ENCODE measurements at regions not wholly inside any gene's neighbourhood (a gene's known extent, or its start where the extent isn't known, plus 50 kb on each side); places are given as distances from the start of the nearest gene placed in this dataset.

DNA sequence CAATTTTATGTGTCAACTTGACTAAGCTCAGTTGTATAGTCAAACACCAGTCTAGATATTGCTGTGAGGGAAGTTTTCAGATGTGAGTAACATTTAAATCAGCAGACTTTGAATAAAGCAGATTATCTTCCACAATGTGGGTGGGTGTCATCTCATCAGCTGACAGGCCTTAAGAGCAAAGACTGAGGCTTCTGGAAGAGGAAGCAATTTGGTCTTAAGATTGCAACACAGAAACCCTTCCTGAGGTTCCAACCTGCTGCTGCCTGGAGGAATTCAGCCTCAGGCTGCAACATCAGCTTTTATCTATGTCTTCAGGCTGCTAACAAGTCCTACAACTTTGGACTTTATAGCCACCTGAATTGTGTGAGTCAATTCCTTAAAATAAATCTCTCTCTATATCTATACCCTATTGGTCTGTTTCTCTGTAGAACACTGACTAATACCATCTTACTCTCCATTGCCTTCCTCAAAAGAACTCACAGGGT lies 277.2 kb upstream of the PLET1 start:
- H2AFZ ChIP-seq (ENCODE audit: low read depth, low read length) = no peak overlapping the region
- no peaks in the 10 kb centered on the region for H3K4me1 ChIP-seq (ENCODE audit: control insufficient read depth, extremely low read depth, insufficient read depth, low read length)
- no peak overlapping the region for H3K4me2 ChIP-seq (ENCODE audit: insufficient read depth, low read length)
- no peaks in the 10 kb centered on the region for H3K36me3 ChIP-seq (ENCODE audit: control insufficient read depth in 2 of 2, extremely low read depth in 1 of 2, insufficient read depth in 2 of 2, low read length in 2 of 2)
- intact Hi-C loops (cut with micrococcal nuclease) (no loop called here), dilution Hi-C loops (cut with MboI; ENCODE audit: extremely low pct_ligation_motif_present, low sequenced_read_pairs) (no loop called here)
- no peak overlapping the region for H3K4me3 ChIP-seq (replicated peaks in 1 of 3; ENCODE audit: insufficient read depth in 1 of 3, low read depth in 1 of 3, low read length in 3 of 3)
- no peaks in the 10 kb centered on the region for H3K79me2 ChIP-seq (ENCODE audit: control insufficient read depth, insufficient read depth, low read length)
- no peaks in the 10 kb centered on the region for H3K9me3 ChIP-seq (replicated peaks; ENCODE audit: control insufficient read depth, insufficient read depth, low read length)
- no TSS peak for BruUV-seq (replicated peaks)
- FAIRE-seq = no peak
- H3K9me1 ChIP-seq (replicated peaks; ENCODE audit: control insufficient read depth, extremely low read depth, insufficient read depth, low read length) = no peaks in the 10 kb centered on the region
- H3K9ac ChIP-seq (replicated peaks; ENCODE audit: extremely low read depth, insufficient read depth, low read length) = no peak overlapping the region
- no peaks in the 10 kb centered on the region for H4K20me1 ChIP-seq (replicated peaks; ENCODE audit: control insufficient read depth, extremely low read depth, insufficient read depth, low read length)
- H3K27ac ChIP-seq (ENCODE audit: insufficient read depth, low read depth, low read length) = no peak overlapping the region
- POLR2A ChIA-PET = interaction anchor here (0.6 kb wide), 1 partner anchor 89 kb away, joined by 4 read pairs; no protein-coding TSS in a partner anchor
- CTCF ChIA-PET = interaction anchor here (0.5 to 1.4 kb wide), 2 partner anchors 15 to 43 kb away, joined by 3 read pairs; no protein-coding TSS in a partner anchor
- no peaks in the 10 kb centered on the region for H3K27me3 ChIP-seq (ENCODE audit: control insufficient read depth in 2 of 2, insufficient read depth in 2 of 2, low read length in 2 of 2)
- TF ChIP-seq POLR2A (IDR thresholded peaks at IDR 0.05; ENCODE audit: low read depth, low read length) = no peak
- no peak for TF ChIP-seq GATA2 (IDR thresholded peaks at IDR 0.05; ENCODE audit: insufficient read depth, insufficient read length, low read depth, low read length)
- TF ChIP-seq EZH2 (IDR thresholded peaks at IDR 0.05; ENCODE audit: borderline replicate concordance, low read depth, low read length, severe bottlenecking) = no peak
- TF ChIP-seq FOS (IDR thresholded peaks at IDR 0.05; ENCODE audit: borderline replicate concordance, insufficient read depth, low read length) = no peak
- TF ChIP-seq MYC (IDR thresholded peaks at IDR 0.05; ENCODE audit: low read depth, low read length) = no peak
- no peak for TF ChIP-seq POLR2AphosphoS5 (IDR thresholded peaks at IDR 0.05; ENCODE audit: insufficient read depth, low read depth, low read length)
- TF ChIP-seq JUN (IDR thresholded peaks at IDR 0.05; ENCODE audit: borderline replicate concordance, insufficient read depth, insufficient read length, low read depth) = no peak
- TF ChIP-seq, protein P1, sequence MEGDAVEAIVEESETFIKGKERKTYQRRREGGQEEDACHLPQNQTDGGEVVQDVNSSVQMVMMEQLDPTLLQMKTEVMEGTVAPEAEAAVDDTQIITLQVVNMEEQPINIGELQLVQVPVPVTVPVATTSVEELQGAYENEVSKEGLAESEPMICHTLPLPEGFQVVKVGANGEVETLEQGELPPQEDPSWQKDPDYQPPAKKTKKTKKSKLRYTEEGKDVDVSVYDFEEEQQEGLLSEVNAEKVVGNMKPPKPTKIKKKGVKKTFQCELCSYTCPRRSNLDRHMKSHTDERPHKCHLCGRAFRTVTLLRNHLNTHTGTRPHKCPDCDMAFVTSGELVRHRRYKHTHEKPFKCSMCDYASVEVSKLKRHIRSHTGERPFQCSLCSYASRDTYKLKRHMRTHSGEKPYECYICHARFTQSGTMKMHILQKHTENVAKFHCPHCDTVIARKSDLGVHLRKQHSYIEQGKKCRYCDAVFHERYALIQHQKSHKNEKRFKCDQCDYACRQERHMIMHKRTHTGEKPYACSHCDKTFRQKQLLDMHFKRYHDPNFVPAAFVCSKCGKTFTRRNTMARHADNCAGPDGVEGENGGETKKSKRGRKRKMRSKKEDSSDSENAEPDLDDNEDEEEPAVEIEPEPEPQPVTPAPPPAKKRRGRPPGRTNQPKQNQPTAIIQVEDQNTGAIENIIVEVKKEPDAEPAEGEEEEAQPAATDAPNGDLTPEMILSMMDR (IDR thresholded peaks at IDR 0.05; ENCODE audit: extremely low read depth in 1 of 2, insufficient read depth in 1 of 2, low read depth in 1 of 2, low read length in 2 of 2) = no peak
- TF ChIP-seq, protein P2, sequence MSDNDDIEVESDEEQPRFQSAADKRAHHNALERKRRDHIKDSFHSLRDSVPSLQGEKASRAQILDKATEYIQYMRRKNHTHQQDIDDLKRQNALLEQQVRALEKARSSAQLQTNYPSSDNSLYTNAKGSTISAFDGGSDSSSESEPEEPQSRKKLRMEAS (IDR thresholded peaks at IDR 0.05; ENCODE audit: insufficient read depth, insufficient read length) = no peak
- DNase-seq (ENCODE audit: low read depth, low spot score) = no peak
